OCI-LY3 (cell line): ENCODE measurements at regions not wholly inside any gene's neighbourhood (a gene's known extent, or its start where the extent isn't known, plus 50 kb on each side); places are given as distances from the start of the nearest gene placed in this dataset.

Experiments used
- H2AFZ ChIP-seq: fragments of 200-600, 300-600 bp; shearing (Covaris generic); 2 replicates; pipeline ENCODE4 v1.6.0; 2014; ENCODE audit warnings: antibody characterized with exemption, low read depth, low read length
- H3K27ac ChIP-seq: fragments of 200-600, 300-600 bp; sonication (generic); 2 replicates; pipeline ENCODE4 v1.5.1; 2014; ENCODE audit warnings: mild to moderate bottlenecking, low read length, moderate library complexity, mixed read lengths
- H3K27me3 ChIP-seq: fragments of 200-600, 300-600 bp; sonication (generic); 2 replicates; pipeline ENCODE4 v1.6.1; 2014; ENCODE audit warnings: low read depth, low read length, mixed read lengths
- H3K36me3 ChIP-seq: fragments of 200-600, 300-600 bp; sonication (generic); replicated peaks from 2 replicates; pipeline ENCODE3; 2014; ENCODE audit warnings: low read depth, low read length, mixed read lengths
- H3K4me1 ChIP-seq: fragments of 300-600, 200-600 bp; sonication (generic); 2 replicates; pipeline ENCODE4 v1.6.1; 2014; ENCODE audit warnings: low read length, mixed read lengths
- H3K4me2 ChIP-seq: fragments of 200-600, 300-600 bp; sonication (generic); 2 replicates; pipeline ENCODE4 v1.6.1; 2014; ENCODE audit warnings: low read length, mixed read lengths
- H3K4me3 ChIP-seq: fragments of 300-600, 200-600 bp; sonication (generic); 2 replicates; pipeline ENCODE4 v1.5.1; 2014; ENCODE audit warnings: antibody characterized with exemption, mild to moderate bottlenecking, low read length, moderate library complexity
- H3K79me2 ChIP-seq: fragments of 300-600, 200-600 bp; shearing (Covaris generic); 2 replicates; pipeline ENCODE4 v1.6.1; 2014; ENCODE audit warnings: mild to moderate bottlenecking, low read length, mixed read lengths
- H3K9ac ChIP-seq: fragments of 300-600, 200-600 bp; shearing (Covaris generic); 2 replicates; pipeline ENCODE4 v1.6.0; 2014; ENCODE audit warnings: mild to moderate bottlenecking, low read length, moderate library complexity
- H3K9me3 ChIP-seq: fragments of 200-600, 300-600 bp; shearing (Covaris generic); 2 replicates; pipeline ENCODE4 v1.6.1; 2014; ENCODE audit warnings: low read length, mixed read lengths; ENCODE audit not compliant: insufficient read depth
- H4K20me1 ChIP-seq: fragments of 200-600, 300-600 bp; sonication (generic); 2 replicates; pipeline ENCODE4 v1.6.1; 2016; ENCODE audit warnings: low read length, mixed read lengths; ENCODE audit not compliant: insufficient read depth
- EZH2phosphoT487 ChIP-seq: fragments of 200-600 bp; shearing (Covaris generic); IDR thresholded peaks from 2 replicates; pipeline ENCODE4 v1.6.1; 2018; ENCODE audit warnings: antibody characterized with exemption, mixed run types, low read depth
- TF ChIP-seq, protein P1 (sequence below): fragments of 200-600, 300-600 bp; sonication (generic); IDR thresholded peaks from 2 replicates; pipeline ENCODE4 v1.5.1; 2014; ENCODE audit warnings: antibody characterized with exemption, low read length, low read depth

GRCh38 chr5:86865256-86865785, 247.6 kb downstream of the COX7C start:
- Histone ChIP-seq H3K9ac (no peak overlapping the region), H3K4me2 (no peak overlapping the region), H3K9me3 (no peaks in the 10 kb centered on the region), H2AFZ (no peak overlapping the region), H3K27me3 (no peaks in the 10 kb centered on the region), H4K20me1 (no peaks in the 10 kb centered on the region), H3K79me2 (no peaks in the 10 kb centered on the region), H3K27ac (no peak overlapping the region), H3K36me3 (no peaks in the 10 kb centered on the region), H3K4me1 (peaks cover 6% of the 10 kb centered on the region; the same call in 1 of the 2 replicates), H3K4me3 (no peak overlapping the region)
- TF ChIP-seq, protein P1, sequence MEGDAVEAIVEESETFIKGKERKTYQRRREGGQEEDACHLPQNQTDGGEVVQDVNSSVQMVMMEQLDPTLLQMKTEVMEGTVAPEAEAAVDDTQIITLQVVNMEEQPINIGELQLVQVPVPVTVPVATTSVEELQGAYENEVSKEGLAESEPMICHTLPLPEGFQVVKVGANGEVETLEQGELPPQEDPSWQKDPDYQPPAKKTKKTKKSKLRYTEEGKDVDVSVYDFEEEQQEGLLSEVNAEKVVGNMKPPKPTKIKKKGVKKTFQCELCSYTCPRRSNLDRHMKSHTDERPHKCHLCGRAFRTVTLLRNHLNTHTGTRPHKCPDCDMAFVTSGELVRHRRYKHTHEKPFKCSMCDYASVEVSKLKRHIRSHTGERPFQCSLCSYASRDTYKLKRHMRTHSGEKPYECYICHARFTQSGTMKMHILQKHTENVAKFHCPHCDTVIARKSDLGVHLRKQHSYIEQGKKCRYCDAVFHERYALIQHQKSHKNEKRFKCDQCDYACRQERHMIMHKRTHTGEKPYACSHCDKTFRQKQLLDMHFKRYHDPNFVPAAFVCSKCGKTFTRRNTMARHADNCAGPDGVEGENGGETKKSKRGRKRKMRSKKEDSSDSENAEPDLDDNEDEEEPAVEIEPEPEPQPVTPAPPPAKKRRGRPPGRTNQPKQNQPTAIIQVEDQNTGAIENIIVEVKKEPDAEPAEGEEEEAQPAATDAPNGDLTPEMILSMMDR: no peak
- no peak for TF ChIP-seq EZH2phosphoT487

- Histone ChIP-seq H4K20me1 (no peaks in the 10 kb centered on the region), H3K4me3 (no peak overlapping the region), H3K9ac (no peak overlapping the region), H3K36me3 (no peaks in the 10 kb centered on the region), H3K4me2 (no peak overlapping the region), H3K27me3 (no peaks in the 10 kb centered on the region), H3K79me2 (no peaks in the 10 kb centered on the region), H3K9me3 (no peaks in the 10 kb centered on the region), H3K4me1 (peaks cover 6% of the 10 kb centered on the region; the same call in 1 of the 2 replicates), H2AFZ (no peak overlapping the region), H3K27ac (no peak overlapping the region)
- TF ChIP-seq, protein P1: no peak
- TF ChIP-seq EZH2phosphoT487: no peak
Observed at GRCh38 chr5:86866036-86866435, 248.3 kb downstream of the COX7C start.

GRCh38 chr5:86869268-86869667, 251.5 kb downstream of the COX7C start:
- Histone ChIP-seq H4K20me1 (no peaks in the 10 kb centered on the region), H3K79me2 (no peaks in the 10 kb centered on the region), H3K27ac (no peak overlapping the region), H3K9ac (no peak overlapping the region), H3K27me3 (no peaks in the 10 kb centered on the region), H3K36me3 (no peaks in the 10 kb centered on the region), H3K4me1 (peaks cover 6% of the 10 kb centered on the region; the same call in 1 of the 2 replicates), H2AFZ (no peak overlapping the region), H3K9me3 (no peaks in the 10 kb centered on the region), H3K4me2 (peak overlapping the region; percentile 27; the same call in 1 of the 2 replicates), H3K4me3 (no peak overlapping the region)
- no peak for TF ChIP-seq EZH2phosphoT487

- Histone ChIP-seq H3K4me2 (no peak overlapping the region), H3K4me1 (no peaks in the 10 kb centered on the region), H3K27me3 (no peaks in the 10 kb centered on the region), H3K27ac (no peak overlapping the region), H3K9ac (no peak overlapping the region), H4K20me1 (no peaks in the 10 kb centered on the region), H3K36me3 (no peaks in the 10 kb centered on the region), H3K4me3 (no peak overlapping the region), H3K9me3 (no peaks in the 10 kb centered on the region), H2AFZ (no peak overlapping the region), H3K79me2 (no peaks in the 10 kb centered on the region)
- no peak for TF ChIP-seq EZH2phosphoT487
- TF ChIP-seq, protein P1: no peak
Observed at GRCh38 chr5:86875539-86875938, 257.8 kb downstream of the COX7C start.
